PC-3 (cell line): ENCODE measurements at regions not wholly inside any gene's neighbourhood (a gene's known extent, or its start where the extent isn't known, plus 50 kb on each side); places are given as distances from the start of the nearest gene placed in this dataset.

Experiments
- CTCF ChIP-seq: fragments of 300-600 bp; sonication (generic); conservative IDR thresholded peaks from 2 replicates; pipeline ENCODE4 v1.5.1; 2017; ENCODE audit warnings: antibody characterized with exemption, low read depth, mild to moderate bottlenecking, low read length
- EZH2 ChIP-seq: fragments of 300-600 bp; sonication (generic); IDR thresholded peaks from one replicate; pipeline ENCODE4 v1.6.1; 2017; ENCODE audit warnings: antibody characterized with exemption, mild to moderate bottlenecking, low read length; ENCODE audit not compliant: unreplicated experiment

DNA sequence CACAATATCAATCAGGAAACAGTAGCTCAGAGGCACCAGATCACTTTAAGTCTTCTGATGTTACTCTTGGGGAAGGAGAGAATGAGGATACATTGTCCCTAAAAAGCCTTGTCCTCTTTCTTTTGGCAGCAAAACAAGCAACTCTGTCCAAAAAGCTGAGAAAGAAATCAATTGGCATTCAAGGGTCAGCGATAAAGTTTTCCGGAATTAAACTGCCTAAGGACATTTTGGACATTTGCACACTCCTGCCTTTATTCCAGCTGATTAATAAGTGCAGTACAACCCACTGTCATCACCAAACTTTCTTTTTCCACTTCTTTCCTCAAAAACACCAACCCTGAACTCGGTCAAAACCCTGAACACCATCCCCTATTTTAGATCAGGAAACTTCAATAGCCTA is 85.8 kb upstream of the FAM9A start:
- TF ChIP-seq CTCF (no peak), EZH2 (no peak)
